Urinary bladder (tissue), 3 donors: ENCODE measurements at regions not wholly inside any gene's neighbourhood (a gene's known extent, or its start where the extent isn't known, plus 50 kb on each side); places are given as distances from the start of the nearest gene placed in this dataset.

Experiments
- DNase-seq: peaks from one replicate; pipeline ENCODE4 v3.0.0-alpha.2; 2015; ENCODE audit errors: extremely low spot score
- H3K27ac ChIP-seq: one replicate; pipeline ENCODE4 v1.5.1; 2013; ENCODE audit warnings: low read depth, mild to moderate bottlenecking, moderate library complexity
- H3K36me3 ChIP-seq: one replicate; pipeline ENCODE4 v1.6.1; 2013; ENCODE audit warnings: mild to moderate bottlenecking, moderate library complexity; ENCODE audit not compliant: insufficient read depth
- H3K4me1 ChIP-seq: one replicate; pipeline ENCODE4 v1.6.1; 2013; ENCODE audit warnings: mild to moderate bottlenecking, moderate library complexity; ENCODE audit not compliant: insufficient read depth
- H3K4me3 ChIP-seq: one replicate; pipeline ENCODE4 v1.5.1; 2013; ENCODE audit warnings: low read depth, low read length
- WGBS: extraction: QIAGEN DNeasy Blood & Tissue Kit; methylation state at CpG from one replicate; pipeline ENCODE4 v1.1.7; 2013; 5-methylcytosine and 5-hydroxymethylcytosine counted together
- donor health status: healthy with polysubstance abuse.
- donor health status: healthy.

GRCh38 chr4:141391771-141392170 is 171.1 kb downstream of the ZNF330 start:
- Histone ChIP-seq H3K4me3 (no peak overlapping the region), H3K4me1 (no peaks in the 10 kb centered on the region), H3K27ac (no peak overlapping the region), H3K36me3 (no peaks in the 10 kb centered on the region)
- DNase-seq: no peak
- 64% methylated on average over 3 of the region's 3 CpGs for WGBS

- no peak for DNase-seq
- Histone ChIP-seq H3K4me3 (no peak overlapping the region), H3K27ac (no peak overlapping the region), H3K36me3 (no peaks in the 10 kb centered on the region), H3K4me1 (no peaks in the 10 kb centered on the region)
- 92% methylated on average over 1 of the region's 1 CpG for WGBS
Observed at GRCh38 chr4:141395246-141395830, 174.6 kb downstream of the ZNF330 start.

GRCh38 chr4:141395919-141396318 is 175.2 kb downstream of the ZNF330 start:
- no peaks in the 10 kb centered on the region for H3K36me3 ChIP-seq
- no peak overlapping the region for H3K27ac ChIP-seq
- no peaks in the 10 kb centered on the region for H3K4me1 ChIP-seq
- H3K4me3 ChIP-seq: no peak overlapping the region
- DNase-seq: no peak
- WGBS: 95% methylated on average over 5 of the region's 5 CpGs

GRCh38 chr4:141402712-141403111 is 182.0 kb downstream of the ZNF330 start:
- H3K4me3 ChIP-seq: no peak overlapping the region
- WGBS: 86% methylated on average over 5 of the region's 5 CpGs
- H3K36me3 ChIP-seq: no peaks in the 10 kb centered on the region
- no peak for DNase-seq
- H3K4me1 ChIP-seq: no peaks in the 10 kb centered on the region
- H3K27ac ChIP-seq: no peak overlapping the region

GRCh38 chr4:141403782-141404181 is 183.1 kb downstream of the ZNF330 start:
- WGBS: 77% methylated on average over 2 of the region's 2 CpGs
- no peaks in the 10 kb centered on the region for H3K36me3 ChIP-seq
- DNase-seq: no peak

GRCh38 chr4:141406237-141406636 is 185.5 kb downstream of the ZNF330 start:
- H3K4me3 ChIP-seq: no peak overlapping the region
- H3K27ac ChIP-seq: no peak overlapping the region
- H3K36me3 ChIP-seq: no peaks in the 10 kb centered on the region
- no peaks in the 10 kb centered on the region for H3K4me1 ChIP-seq
- no peak for DNase-seq

More at GRCh38 chr4:141403782-141404181, 183.1 kb downstream of the ZNF330 start:
- no peak overlapping the region for H3K4me3 ChIP-seq
- H3K4me1 ChIP-seq: no peaks in the 10 kb centered on the region
- no peak overlapping the region for H3K27ac ChIP-seq

- WGBS: 98% methylated on average over 5 of the region's 5 CpGs
- Histone ChIP-seq H3K36me3 (no peaks in the 10 kb centered on the region), H3K27ac (no peak overlapping the region), H3K4me3 (no peak overlapping the region), H3K4me1 (no peaks in the 10 kb centered on the region)
- no peak for DNase-seq
Observed at GRCh38 chr4:141409556-141409955, 188.9 kb downstream of the ZNF330 start.

GRCh38 chr4:141410839-141411238 is 190.1 kb downstream of the ZNF330 start:
- WGBS: 83% methylated on average over 4 of the region's 4 CpGs

GRCh38 chr4:141411936-141412335 is 191.2 kb downstream of the ZNF330 start:
- no peaks in the 10 kb centered on the region for H3K4me1 ChIP-seq
- no peak overlapping the region for H3K4me3 ChIP-seq
- WGBS: 96% methylated on average over 1 of the region's 1 CpG
- H3K36me3 ChIP-seq: no peaks in the 10 kb centered on the region
- no peak overlapping the region for H3K27ac ChIP-seq
- no peak for DNase-seq

More at GRCh38 chr4:141410839-141411238, 190.1 kb downstream of the ZNF330 start:
- no peak overlapping the region for H3K4me3 ChIP-seq
- no peaks in the 10 kb centered on the region for H3K36me3 ChIP-seq
- DNase-seq: no peak
- H3K4me1 ChIP-seq: no peaks in the 10 kb centered on the region
- no peak overlapping the region for H3K27ac ChIP-seq

GRCh38 chr4:141413366-141413765 is 192.7 kb downstream of the ZNF330 start:
- Histone ChIP-seq H3K4me1 (no peaks in the 10 kb centered on the region), H3K36me3 (no peaks in the 10 kb centered on the region), H3K27ac (no peak overlapping the region), H3K4me3 (no peak overlapping the region)
- 87% methylated on average over 2 of the region's 2 CpGs for WGBS
- no peak for DNase-seq

GRCh38 chr4:141415651-141416050 is 195.0 kb downstream of the ZNF330 start:
- no peak for DNase-seq
- no peak overlapping the region for H3K27ac ChIP-seq
- no peaks in the 10 kb centered on the region for H3K4me1 ChIP-seq
- no peak overlapping the region for H3K4me3 ChIP-seq
- 80% methylated on average over 2 of the region's 2 CpGs for WGBS
- no peaks in the 10 kb centered on the region for H3K36me3 ChIP-seq

- Histone ChIP-seq H3K36me3 (no peaks in the 10 kb centered on the region), H3K4me3 (no peak overlapping the region), H3K4me1 (no peaks in the 10 kb centered on the region), H3K27ac (no peak overlapping the region)
- DNase-seq: no peak
- WGBS: 41% methylated on average over 2 of the region's 2 CpGs
Observed at GRCh38 chr4:141416219-141416618, 195.5 kb downstream of the ZNF330 start.

- DNase-seq: no peak
- 82% methylated on average over 4 of the region's 4 CpGs for WGBS
- Histone ChIP-seq H3K4me1 (no peaks in the 10 kb centered on the region), H3K36me3 (no peaks in the 10 kb centered on the region), H3K4me3 (no peak overlapping the region), H3K27ac (no peak overlapping the region)
Observed at GRCh38 chr4:141416677-141417363, 196.1 kb downstream of the ZNF330 start.

GRCh38 chr4:141417387-141417786 is 196.7 kb downstream of the ZNF330 start:
- Histone ChIP-seq H3K4me1 (no peaks in the 10 kb centered on the region), H3K36me3 (no peaks in the 10 kb centered on the region), H3K27ac (no peak overlapping the region), H3K4me3 (no peak overlapping the region)
- no peak for DNase-seq
- 80% methylated on average over 2 of the region's 2 CpGs for WGBS
